ENCODE measurements at regions not wholly inside any gene's neighbourhood (a gene's known extent, or its start where the extent isn't known, plus 50 kb on each side); places are given as distances from the start of the nearest gene placed in this dataset.

- DNase-seq: no peak
Observed at GRCh38 chr18:44467718-44468117, 213.0 kb upstream of the SETBP1 start.

GRCh38 chr18:44473394-44474066, 207.2 kb upstream of the SETBP1 start:
- no peak for DNase-seq

GRCh38 chr18:44474067-44474411, 206.6 kb upstream of the SETBP1 start:
- DNase-seq: no peak

GRCh38 chr18:44474591-44474990, 206.1 kb upstream of the SETBP1 start:
- no peak for DNase-seq

GRCh38 chr18:44482761-44483160, 197.9 kb upstream of the SETBP1 start:
- DNase-seq: no peak

GRCh38 chr18:44495151-44495550, 185.5 kb upstream of the SETBP1 start:
- no peak for DNase-seq

- no peak for DNase-seq
Observed at GRCh38 chr18:44497311-44497710, 183.4 kb upstream of the SETBP1 start.

GRCh38 chr18:44497757-44498490, 182.8 kb upstream of the SETBP1 start:
- no peak for DNase-seq

GRCh38 chr18:44500808-44501610, 179.7 kb upstream of the SETBP1 start:
- no peak for DNase-seq

- no peak for DNase-seq
Observed at GRCh38 chr18:44502221-44502620, 178.5 kb upstream of the SETBP1 start.

- no peak for DNase-seq
Observed at GRCh38 chr18:44502790-44503189, 177.9 kb upstream of the SETBP1 start.

GRCh38 chr18:44503854-44504253, 176.8 kb upstream of the SETBP1 start:
- DNase-seq: no peak

- no peak for DNase-seq
Observed at GRCh38 chr18:44507729-44508325, 172.9 kb upstream of the SETBP1 start.

- no peak for DNase-seq
Observed at GRCh38 chr18:44508474-44508873, 172.2 kb upstream of the SETBP1 start.

- no peak for DNase-seq
Observed at GRCh38 chr18:44509048-44509447, 171.6 kb upstream of the SETBP1 start.

- no peak for DNase-seq
Observed at GRCh38 chr18:44510390-44510789, 170.3 kb upstream of the SETBP1 start.

- no peak for DNase-seq
Observed at GRCh38 chr18:44513233-44513632, 167.5 kb upstream of the SETBP1 start.

- DNase-seq: no peak
Observed at GRCh38 chr18:44514106-44514505, 166.6 kb upstream of the SETBP1 start.

- DNase-seq: no peak
Observed at GRCh38 chr18:44514766-44515165, 165.9 kb upstream of the SETBP1 start.

- DNase-seq: no peak
Observed at GRCh38 chr18:44516450-44516849, 164.2 kb upstream of the SETBP1 start.

GRCh38 chr18:44517136-44517535, 163.6 kb upstream of the SETBP1 start:
- no peak for DNase-seq

- DNase-seq: no peak
Observed at GRCh38 chr18:44518091-44518615, 162.5 kb upstream of the SETBP1 start.

- no peak for DNase-seq
Observed at GRCh38 chr18:44518666-44519065, 162.0 kb upstream of the SETBP1 start.
